GM12878 (cell line): ENCODE measurements at regions not wholly inside any gene's neighbourhood (a gene's known extent, or its start where the extent isn't known, plus 50 kb on each side); places are given as distances from the start of the nearest gene placed in this dataset.

Source experiments
- ATAC-seq: fragments of 200-7000 bp; cut with Tn5 transposase; 3 replicates; pipeline ENCODE4 v1.9.1; 2020; ENCODE audit warnings: mild to moderate bottlenecking, moderate library complexity
- BruUV-seq: library from RNA; stranded (reverse); fragments of 400-500 nt; replicated peaks from 2 replicates; lab custom pipeline; 2021; lab: Mats Ljungman, UMichigan
- CTCF ChIA-PET: fragments of 300-600 bp; sonication (Branson Sonifier 250); formaldehyde crosslinking; extraction: SDS; loops from one replicate; lab custom pipeline; 2021; ENCODE audit warnings: inconsistent platforms; lab: Yijun Ruan, JAX
- POLR2A ChIA-PET: fragments of 350-600 bp; formaldehyde crosslinking; extraction: SDS; loops from one replicate; lab custom pipeline; 2021; ENCODE audit warnings: inconsistent platforms; lab: Charles Lee
- RAD21 ChIA-PET: fragments of 300-600 bp; sonication (Branson Sonifier 250); formaldehyde crosslinking; loops from one replicate; lab custom pipeline; 2023; ENCODE audit warnings: antibody characterized with exemption; ENCODE audit not compliant: unreplicated experiment; lab: Charles Lee
- SMC1A ChIA-PET: fragments of 300-600 bp; sonication (Branson Sonifier 250); formaldehyde crosslinking; loops from one replicate; lab custom pipeline; 2023; ENCODE audit not compliant: unreplicated experiment, uncharacterized antibody; lab: Charles Lee
- DNase-seq: peaks from one replicate; pipeline ENCODE4 v3.0.0-alpha.2; 2011; ENCODE audit warnings: low read depth, low spot score
- FAIRE-seq: peaks from 3 replicates; lab custom pipeline; 2011; peaks lifted over from hg19 to GRCh38; lab: Jason Lieb, UNC
- H2AFZ ChIP-seq: 2 replicates; pipeline ENCODE4 v1.6.0; 2011; ENCODE audit warnings: low read depth, low read length, control low read depth; ENCODE audit not compliant: control insufficient read depth
- H3K27ac ChIP-seq: 2 replicates; pipeline ENCODE4 v1.5.1; 2011; ENCODE audit warnings: control low read depth; ENCODE audit not compliant: control insufficient read depth, insufficient read depth
- H3K27me3 ChIP-seq, 2 experiments: replicated peaks in 1 of 2; 2 replicates each; pipeline versions ENCODE4 v1.6.0 to v1.6.1; 2011; ENCODE audit warnings: low read length in 1 of 2; ENCODE audit not compliant: control insufficient read depth in 2 of 2, insufficient read depth in 2 of 2
- H3K36me3 ChIP-seq, 2 experiments: 2 replicates each; pipeline ENCODE4 v1.5.1; 2011; ENCODE audit warnings: low read length in 1 of 2; ENCODE audit not compliant: control insufficient read depth in 2 of 2, insufficient read depth in 2 of 2
- H3K4me1 ChIP-seq: 2 replicates; pipeline ENCODE4 v1.6.1; 2011; ENCODE audit warnings: mild to moderate bottlenecking, low read length, moderate library complexity, mixed read lengths; ENCODE audit not compliant: control insufficient read depth, insufficient read depth
- H3K4me2 ChIP-seq: 2 replicates; pipeline ENCODE4 v1.6.0; 2011; ENCODE audit warnings: control low read depth; ENCODE audit not compliant: control insufficient read depth, insufficient read depth
- H3K4me3 ChIP-seq: fragments of 200-600 bp; sonication (generic); 2 replicates; pipeline ENCODE4 v1.5.1; 2016
- H3K79me2 ChIP-seq: 2 replicates; pipeline ENCODE4 v1.6.0; 2011; ENCODE audit warnings: low read length; ENCODE audit not compliant: control insufficient read depth, insufficient read depth
- H3K9ac ChIP-seq: 2 replicates; pipeline ENCODE4 v1.8.0; 2011; ENCODE audit warnings: low read length, control low read depth, mixed read lengths; ENCODE audit not compliant: control insufficient read depth, insufficient read depth
- H3K9me3 ChIP-seq: replicated peaks from 3 replicates; pipeline ENCODE4 v1.5.1; 2011; ENCODE audit warnings: mild to moderate bottlenecking, low read length; ENCODE audit not compliant: control insufficient read depth, insufficient read depth
- H4K20me1 ChIP-seq: 2 replicates; pipeline ENCODE4 v1.6.0; 2011; ENCODE audit not compliant: control insufficient read depth, insufficient read depth
- IRF5 ChIP-seq: fragments of 450-650 bp; IDR thresholded peaks from 2 replicates; pipeline ENCODE4 v1.6.1; 2017; ENCODE audit warnings: borderline replicate concordance
- NR2C2 ChIP-seq: IDR thresholded peaks from 2 replicates; pipeline ENCODE4 v1.6.1; 2011; ENCODE audit warnings: borderline replicate concordance, low read depth; ENCODE audit not compliant: control insufficient read depth, insufficient read length
- PAX8 ChIP-seq: fragments of 450-650 bp; IDR thresholded peaks from 2 replicates; pipeline ENCODE4 v1.6.1; 2017; ENCODE audit warnings: mild to moderate bottlenecking, moderate library complexity
- POLR2A ChIP-seq: IDR thresholded peaks from 2 replicates; pipeline ENCODE4 v1.6.1; 2011; ENCODE audit warnings: low read depth, mild to moderate bottlenecking, low read length
- RB1 ChIP-seq: fragments of 450-650 bp; formaldehyde crosslinking; IDR thresholded peaks from 2 replicates; pipeline ENCODE4 v1.6.1; 2017; ENCODE audit warnings: mild to moderate bottlenecking, borderline replicate concordance
- ZNF24 ChIP-seq: fragments of 450-650 bp; IDR thresholded peaks from 2 replicates; pipeline ENCODE4 v1.6.1; 2017; ENCODE audit warnings: antibody characterized with exemption, mild to moderate bottlenecking
- WGBS: methylation state at CpG from one replicate; pipeline ENCODE4 v1.1.6; 2016; ENCODE audit warnings: low lambda C conversion rate; ENCODE audit not compliant: insufficient replicate concordance, insufficient coverage; ENCODE audit errors: missing lambda C conversion rate; 5-methylcytosine and 5-hydroxymethylcytosine counted together
- in situ Hi-C: fragments of 300-500 bp; cut with MboI; formaldehyde crosslinking; loops from 9 replicates; pipeline ENCODE4 v1.14.3; 2018; ENCODE audit warnings: mixed read lengths
- intact Hi-C: fragments of 100-400 bp; cut with micrococcal nuclease; formaldehyde crosslinking; loops from one replicate; pipeline ENCODE4 v1.14.2; 2022; ENCODE audit not compliant: unreplicated experiment
- TF ChIP-seq, protein P1 (sequence below): fragments of 450-650 bp; IDR thresholded peaks from 2 replicates; pipeline ENCODE4 v1.6.1; 2017; ENCODE audit warnings: antibody characterized with exemption, mild to moderate bottlenecking, moderate library complexity
- TF ChIP-seq, protein P2 (sequence below): fragments of 450-650 bp; formaldehyde crosslinking; IDR thresholded peaks from 2 replicates; pipeline ENCODE4 v1.4.0; 2022; ENCODE audit warnings: mild to moderate bottlenecking, moderate library complexity
- TF ChIP-seq, protein P3 (sequence below): fragments of 450-650 bp; IDR thresholded peaks from 2 replicates; pipeline ENCODE4 v1.6.1; 2017; ENCODE audit warnings: mild to moderate bottlenecking, low read depth, inconsistent platforms; ENCODE audit not compliant: poor library complexity, severe bottlenecking

DNA sequence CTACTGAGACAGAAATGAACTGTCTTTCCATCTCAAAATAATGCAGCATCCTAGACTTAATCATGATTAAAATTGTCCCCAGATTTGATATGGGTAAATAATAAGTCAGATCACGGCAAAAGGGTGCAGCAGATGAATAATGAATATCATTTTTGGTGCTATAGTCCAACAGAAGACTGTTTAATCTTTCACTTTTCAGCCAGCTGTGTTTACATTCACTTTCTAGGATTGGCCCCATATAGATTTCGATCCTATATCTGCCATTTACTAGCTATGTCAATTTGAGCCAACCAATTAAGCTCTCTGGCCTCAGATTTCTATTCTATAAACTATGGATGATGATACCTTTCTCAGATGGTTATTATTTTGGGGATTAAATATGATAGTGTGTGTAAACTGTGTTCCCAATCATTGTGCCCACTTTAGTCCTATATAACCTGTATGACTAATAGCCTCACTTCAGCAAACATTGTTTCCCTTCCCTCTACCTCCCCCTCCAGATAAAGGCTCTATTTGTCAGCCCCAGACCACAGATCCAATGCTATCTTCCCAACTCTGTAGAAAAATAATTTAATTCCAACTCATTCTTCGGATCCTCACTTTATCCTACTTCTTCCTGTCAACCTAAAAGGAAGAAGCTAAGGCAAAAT, 53.6 kb upstream of the NT5E start:
- 2% methylated on average over 3 of the region's 3 CpGs for WGBS
- SMC1A ChIA-PET = interaction anchor here (0.7 to 1.9 kb wide), 10 partner anchors 9 to 140 kb away, joined by 3 to 6 read pairs (median 4); partner anchors contain the start of gene NT5E
- in situ Hi-C loops (no loop called here), intact Hi-C loops (no loop called here)
- ATAC-seq = no peak
- no TSS peak for BruUV-seq
- no peaks in the 10 kb centered on the region for H3K9me3 ChIP-seq
- H3K4me3 ChIP-seq = no peak overlapping the region
- no peak for FAIRE-seq
- no peaks in the 10 kb centered on the region for H4K20me1 ChIP-seq
- H3K27me3 ChIP-seq = no peaks in the 10 kb centered on the region
- no peaks in the 10 kb centered on the region for H3K36me3 ChIP-seq
- RAD21 ChIA-PET = interaction anchor here (1.3 to 1.5 kb wide), 4 partner anchors 8 to 87 kb away, joined by 3 to 4 read pairs (median 3); no protein-coding TSS in a partner anchor
- H3K9ac ChIP-seq = no peak overlapping the region
- CTCF ChIA-PET = interaction anchor here (1.0 to 2.2 kb wide), 3 partner anchors 12 to 87 kb away, joined by 3 to 10 read pairs (median 3); no protein-coding TSS in a partner anchor
- H3K4me2 ChIP-seq = no peak overlapping the region
- no peak for DNase-seq
- H3K4me1 ChIP-seq = no peaks in the 10 kb centered on the region
- POLR2A ChIA-PET = interaction anchor here (0.7 to 1.5 kb wide), 3 partner anchors 9 to 62 kb away, joined by 3 to 4 read pairs (median 4); no protein-coding TSS in a partner anchor
- TF ChIP-seq, protein P1, sequence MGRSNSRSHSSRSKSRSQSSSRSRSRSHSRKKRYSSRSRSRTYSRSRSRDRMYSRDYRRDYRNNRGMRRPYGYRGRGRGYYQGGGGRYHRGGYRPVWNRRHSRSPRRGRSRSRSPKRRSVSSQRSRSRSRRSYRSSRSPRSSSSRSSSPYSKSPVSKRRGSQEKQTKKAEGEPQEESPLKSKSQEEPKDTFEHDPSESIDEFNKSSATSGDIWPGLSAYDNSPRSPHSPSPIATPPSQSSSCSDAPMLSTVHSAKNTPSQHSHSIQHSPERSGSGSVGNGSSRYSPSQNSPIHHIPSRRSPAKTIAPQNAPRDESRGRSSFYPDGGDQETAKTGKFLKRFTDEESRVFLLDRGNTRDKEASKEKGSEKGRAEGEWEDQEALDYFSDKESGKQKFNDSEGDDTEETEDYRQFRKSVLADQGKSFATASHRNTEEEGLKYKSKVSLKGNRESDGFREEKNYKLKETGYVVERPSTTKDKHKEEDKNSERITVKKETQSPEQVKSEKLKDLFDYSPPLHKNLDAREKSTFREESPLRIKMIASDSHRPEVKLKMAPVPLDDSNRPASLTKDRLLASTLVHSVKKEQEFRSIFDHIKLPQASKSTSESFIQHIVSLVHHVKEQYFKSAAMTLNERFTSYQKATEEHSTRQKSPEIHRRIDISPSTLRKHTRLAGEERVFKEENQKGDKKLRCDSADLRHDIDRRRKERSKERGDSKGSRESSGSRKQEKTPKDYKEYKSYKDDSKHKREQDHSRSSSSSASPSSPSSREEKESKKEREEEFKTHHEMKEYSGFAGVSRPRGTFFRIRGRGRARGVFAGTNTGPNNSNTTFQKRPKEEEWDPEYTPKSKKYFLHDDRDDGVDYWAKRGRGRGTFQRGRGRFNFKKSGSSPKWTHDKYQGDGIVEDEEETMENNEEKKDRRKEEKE = no peak
- TF ChIP-seq ZNF24 (no peak), PAX8 (no peak), RB1 (no peak), IRF5 (no peak), POLR2A (no peak), NR2C2 (no peak)
- TF ChIP-seq, protein P2, sequence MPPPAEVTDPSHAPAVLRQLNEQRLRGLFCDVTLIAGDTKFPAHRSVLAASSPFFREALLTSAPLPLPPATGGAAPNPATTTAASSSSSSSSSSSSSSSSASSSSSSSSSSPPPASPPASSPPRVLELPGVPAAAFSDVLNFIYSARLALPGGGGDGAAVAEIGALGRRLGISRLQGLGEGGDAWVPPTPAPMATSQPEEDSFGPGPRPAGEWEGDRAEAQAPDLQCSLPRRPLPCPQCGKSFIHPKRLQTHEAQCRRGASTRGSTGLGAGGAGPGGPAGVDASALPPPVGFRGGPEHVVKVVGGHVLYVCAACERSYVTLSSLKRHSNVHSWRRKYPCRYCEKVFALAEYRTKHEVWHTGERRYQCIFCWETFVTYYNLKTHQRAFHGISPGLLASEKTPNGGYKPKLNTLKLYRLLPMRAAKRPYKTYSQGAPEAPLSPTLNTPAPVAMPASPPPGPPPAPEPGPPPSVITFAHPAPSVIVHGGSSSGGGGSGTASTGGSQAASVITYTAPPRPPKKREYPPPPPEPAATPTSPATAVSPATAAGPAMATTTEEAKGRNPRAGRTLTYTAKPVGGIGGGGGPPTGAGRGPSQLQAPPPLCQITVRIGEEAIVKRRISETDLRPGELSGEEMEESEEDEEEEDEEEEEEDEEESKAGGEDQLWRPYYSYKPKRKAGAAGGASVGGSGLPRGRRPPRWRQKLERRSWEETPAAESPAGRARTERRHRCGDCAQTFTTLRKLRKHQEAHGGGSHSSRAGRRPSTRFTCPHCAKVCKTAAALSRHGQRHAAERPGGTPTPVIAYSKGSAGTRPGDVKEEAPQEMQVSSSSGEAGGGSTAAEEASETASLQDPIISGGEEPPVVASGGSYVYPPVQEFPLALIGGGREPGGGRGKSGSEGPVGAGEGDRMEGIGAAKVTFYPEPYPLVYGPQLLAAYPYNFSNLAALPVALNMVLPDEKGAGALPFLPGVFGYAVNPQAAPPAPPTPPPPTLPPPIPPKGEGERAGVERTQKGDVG (CRISPR knock-in tag) = no peak
- TF ChIP-seq, protein P3, sequence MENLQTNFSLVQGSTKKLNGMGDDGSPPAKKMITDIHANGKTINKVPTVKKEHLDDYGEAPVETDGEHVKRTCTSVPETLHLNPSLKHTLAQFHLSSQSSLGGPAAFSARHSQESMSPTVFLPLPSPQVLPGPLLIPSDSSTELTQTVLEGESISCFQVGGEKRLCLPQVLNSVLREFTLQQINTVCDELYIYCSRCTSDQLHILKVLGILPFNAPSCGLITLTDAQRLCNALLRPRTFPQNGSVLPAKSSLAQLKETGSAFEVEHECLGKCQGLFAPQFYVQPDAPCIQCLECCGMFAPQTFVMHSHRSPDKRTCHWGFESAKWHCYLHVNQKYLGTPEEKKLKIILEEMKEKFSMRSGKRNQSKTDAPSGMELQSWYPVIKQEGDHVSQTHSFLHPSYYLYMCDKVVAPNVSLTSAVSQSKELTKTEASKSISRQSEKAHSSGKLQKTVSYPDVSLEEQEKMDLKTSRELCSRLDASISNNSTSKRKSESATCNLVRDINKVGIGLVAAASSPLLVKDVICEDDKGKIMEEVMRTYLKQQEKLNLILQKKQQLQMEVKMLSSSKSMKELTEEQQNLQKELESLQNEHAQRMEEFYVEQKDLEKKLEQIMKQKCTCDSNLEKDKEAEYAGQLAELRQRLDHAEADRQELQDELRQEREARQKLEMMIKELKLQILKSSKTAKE = no peak
- no peak overlapping the region for H3K27ac ChIP-seq
- H2AFZ ChIP-seq = no peak overlapping the region
- H3K79me2 ChIP-seq = no peaks in the 10 kb centered on the region
